GM13976 (cell line): ENCODE measurements at regions not wholly inside any gene's neighbourhood (a gene's known extent, or its start where the extent isn't known, plus 50 kb on each side); places are given as distances from the start of the nearest gene placed in this dataset.
"Not testable (repeated sequence)": the region's sequence is repeated elsewhere in the genome, so short reads cannot be mapped to it uniquely, and the experiment has no call there.

Source experiments
- DNase-seq: peaks from one replicate; pipeline ENCODE4 v3.0.0; 2012; ENCODE audit warnings: low spot score
- in situ Hi-C: fragments of 300-500 bp; cut with MboI; formaldehyde crosslinking; loops from one replicate; pipeline ENCODE4 v1.12.0; 2022; ENCODE audit warnings: low sequenced_read_pairs, mixed read lengths, inconsistent platforms; ENCODE audit not compliant: unreplicated experiment
- TF ChIP-seq, protein P1 (sequence below): IDR thresholded peaks from 2 replicates; pipeline ENCODE4 v1.5.1; 2012; ENCODE audit warnings: borderline replicate concordance, mild to moderate bottlenecking; ENCODE audit not compliant: insufficient read depth; ENCODE audit errors: extremely low read depth, missing control alignments, control extremely low read depth

DNA sequence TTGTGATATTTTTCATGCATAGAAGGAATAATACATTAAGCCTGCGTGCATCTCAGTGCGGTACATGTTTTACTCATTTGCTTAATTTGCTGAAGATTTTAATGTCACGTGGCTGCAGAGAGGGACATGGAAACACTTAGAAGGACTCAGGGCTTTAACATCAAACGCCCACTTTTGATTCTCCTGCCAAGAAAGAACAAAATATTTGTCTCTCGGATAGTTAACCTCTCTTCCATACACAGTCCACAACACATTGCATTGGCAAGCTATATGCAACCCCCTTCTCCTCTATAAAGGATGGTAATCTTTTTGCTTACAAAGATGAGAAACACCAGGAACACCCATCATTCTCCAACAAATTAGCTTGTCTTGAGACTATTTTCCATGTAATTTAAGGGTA, 148.0 kb upstream of the NRP1 start:
- DNase-seq: no peak
- in situ Hi-C loops: no loop called here

DNA sequence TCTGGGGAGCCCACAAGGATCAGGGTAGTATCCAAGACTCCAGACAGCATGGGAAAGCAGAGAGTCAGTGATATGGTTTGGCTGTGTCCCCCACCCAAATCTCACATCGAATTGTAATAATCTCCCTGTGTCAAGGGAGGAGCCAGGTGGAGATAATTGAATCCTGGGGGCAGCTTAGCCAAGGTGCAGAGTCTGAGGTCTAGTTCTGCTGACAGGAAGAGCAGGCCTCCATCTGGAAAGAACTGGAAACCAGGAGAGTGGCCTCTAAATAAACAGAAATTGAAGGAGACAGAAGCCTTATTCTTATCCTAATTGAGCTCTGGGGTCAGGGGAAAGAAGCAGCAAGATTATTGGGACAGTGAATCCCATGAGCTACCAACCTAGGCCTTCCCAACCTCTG, 146.7 kb upstream of the NRP1 start:
- in situ Hi-C loops: no loop called here
- TF ChIP-seq, protein P1, sequence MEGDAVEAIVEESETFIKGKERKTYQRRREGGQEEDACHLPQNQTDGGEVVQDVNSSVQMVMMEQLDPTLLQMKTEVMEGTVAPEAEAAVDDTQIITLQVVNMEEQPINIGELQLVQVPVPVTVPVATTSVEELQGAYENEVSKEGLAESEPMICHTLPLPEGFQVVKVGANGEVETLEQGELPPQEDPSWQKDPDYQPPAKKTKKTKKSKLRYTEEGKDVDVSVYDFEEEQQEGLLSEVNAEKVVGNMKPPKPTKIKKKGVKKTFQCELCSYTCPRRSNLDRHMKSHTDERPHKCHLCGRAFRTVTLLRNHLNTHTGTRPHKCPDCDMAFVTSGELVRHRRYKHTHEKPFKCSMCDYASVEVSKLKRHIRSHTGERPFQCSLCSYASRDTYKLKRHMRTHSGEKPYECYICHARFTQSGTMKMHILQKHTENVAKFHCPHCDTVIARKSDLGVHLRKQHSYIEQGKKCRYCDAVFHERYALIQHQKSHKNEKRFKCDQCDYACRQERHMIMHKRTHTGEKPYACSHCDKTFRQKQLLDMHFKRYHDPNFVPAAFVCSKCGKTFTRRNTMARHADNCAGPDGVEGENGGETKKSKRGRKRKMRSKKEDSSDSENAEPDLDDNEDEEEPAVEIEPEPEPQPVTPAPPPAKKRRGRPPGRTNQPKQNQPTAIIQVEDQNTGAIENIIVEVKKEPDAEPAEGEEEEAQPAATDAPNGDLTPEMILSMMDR: no peak
- no peak for DNase-seq

More for the DNA sequence above, 148.0 kb upstream of the NRP1 start:
- TF ChIP-seq, protein P1: no peak

DNA sequence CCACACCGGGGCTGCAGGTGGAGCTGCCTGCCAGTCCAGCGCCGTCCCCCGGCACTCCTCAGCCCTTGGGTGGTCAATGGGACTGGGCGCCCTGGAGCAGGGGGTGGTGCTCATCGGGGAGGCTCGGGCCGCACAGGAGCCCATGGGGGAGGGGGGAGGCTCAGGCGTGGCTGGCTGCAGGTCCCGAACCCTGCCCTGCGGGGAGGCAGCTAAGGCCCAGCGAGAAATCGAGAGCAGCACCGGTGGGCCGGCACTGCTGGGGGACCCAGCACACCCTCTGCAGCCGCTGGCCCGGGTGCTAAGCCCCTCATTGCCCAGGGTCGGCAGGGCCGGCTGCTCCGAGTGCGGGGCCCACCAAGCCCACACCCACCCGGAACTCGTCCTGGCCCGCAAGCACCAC, 145.9 kb upstream of the NRP1 start:
- DNase-seq, in situ Hi-C loops: not testable (repeated sequence)

DNA sequence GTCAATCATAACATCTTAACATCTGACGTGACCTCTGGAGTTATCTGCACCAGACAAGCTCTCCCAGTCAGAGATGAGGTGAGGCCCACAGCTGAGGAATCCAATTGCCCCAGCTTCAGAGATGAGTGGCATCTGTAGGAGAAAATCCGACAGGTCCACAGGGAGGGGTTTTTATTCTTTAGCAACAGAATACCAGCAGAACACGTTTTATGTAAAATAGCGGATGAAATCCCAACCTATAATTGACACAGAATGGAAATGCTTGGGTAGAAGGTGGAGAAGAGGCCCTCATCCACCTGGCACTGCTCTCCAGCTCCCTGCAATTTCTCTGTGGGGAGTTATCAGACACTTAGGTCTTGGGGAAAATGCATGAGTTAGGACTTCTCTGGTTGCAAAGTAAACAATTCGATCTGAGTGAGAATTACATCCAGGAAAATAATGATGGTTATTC, 144.2 kb upstream of the NRP1 start:
- in situ Hi-C loops: no loop called here
- TF ChIP-seq, protein P1: no peak
- no peak for DNase-seq

DNA sequence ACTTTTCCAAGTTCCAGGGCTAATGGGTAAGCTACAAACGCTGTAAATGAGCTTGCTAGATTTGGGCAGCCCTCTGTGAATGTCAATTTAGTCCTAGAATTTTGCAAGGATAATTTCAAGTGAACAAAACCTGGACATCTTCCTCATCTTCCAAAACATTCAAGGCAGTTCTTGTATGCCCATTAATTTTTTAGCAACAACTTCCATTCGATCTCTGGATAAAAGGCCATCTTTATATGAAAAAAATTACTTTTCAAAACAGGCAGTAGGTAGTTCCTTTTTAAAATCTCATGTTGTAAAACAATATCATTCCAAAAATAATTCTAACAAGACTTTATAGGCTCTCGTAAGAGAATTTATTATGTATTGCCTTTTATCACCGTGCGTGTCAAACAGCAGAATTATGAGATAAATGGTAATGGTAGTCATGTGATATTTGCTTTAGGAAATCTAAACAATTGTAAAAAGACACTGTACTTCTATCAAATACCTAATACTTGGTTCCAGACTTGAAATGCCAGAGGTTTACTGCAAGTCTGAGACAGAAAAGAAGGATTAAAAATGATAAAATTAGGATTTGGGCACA, 143.7 kb upstream of the NRP1 start:
- in situ Hi-C loops: no loop called here
- DNase-seq: no peak
- TF ChIP-seq, protein P1: no peak

DNA sequence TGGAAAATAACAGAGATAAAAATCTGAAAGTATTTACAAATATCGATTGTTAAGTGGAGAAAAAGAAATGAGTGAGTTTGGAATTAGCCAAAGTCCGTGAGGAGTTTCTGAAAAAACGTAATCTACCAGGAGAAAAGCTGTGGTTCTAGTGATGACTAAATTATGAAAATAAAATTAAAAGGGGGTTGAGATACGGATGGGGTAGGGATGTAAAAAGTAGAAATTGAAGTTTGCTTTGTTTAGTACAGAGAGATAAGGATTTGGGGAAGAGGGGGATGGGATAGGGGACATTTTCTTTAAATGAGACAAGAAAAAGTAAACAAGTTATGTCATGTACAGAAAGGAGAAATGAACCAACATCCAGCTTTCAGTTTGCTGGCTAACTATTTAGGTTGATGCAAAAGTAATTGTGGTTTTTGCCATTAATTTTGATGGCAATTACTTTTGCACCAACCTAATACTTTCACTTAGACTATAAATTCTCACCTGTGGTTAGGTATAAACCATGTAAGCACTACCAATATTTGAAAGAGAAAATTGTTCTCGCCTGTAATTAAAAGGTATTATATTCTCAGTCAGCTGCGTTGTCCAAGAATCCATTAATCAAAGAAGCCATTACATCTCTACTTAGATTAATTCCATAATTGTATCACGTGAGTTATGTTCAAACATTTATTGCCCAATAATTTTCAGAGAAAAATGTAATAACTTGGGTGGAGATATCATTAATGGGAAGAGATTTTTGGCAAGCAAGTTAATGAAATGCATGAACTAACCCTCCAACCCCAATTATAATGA, 143.0 kb upstream of the NRP1 start:
- in situ Hi-C loops: no loop called here
- TF ChIP-seq, protein P1: no peak
- DNase-seq: no peak

DNA sequence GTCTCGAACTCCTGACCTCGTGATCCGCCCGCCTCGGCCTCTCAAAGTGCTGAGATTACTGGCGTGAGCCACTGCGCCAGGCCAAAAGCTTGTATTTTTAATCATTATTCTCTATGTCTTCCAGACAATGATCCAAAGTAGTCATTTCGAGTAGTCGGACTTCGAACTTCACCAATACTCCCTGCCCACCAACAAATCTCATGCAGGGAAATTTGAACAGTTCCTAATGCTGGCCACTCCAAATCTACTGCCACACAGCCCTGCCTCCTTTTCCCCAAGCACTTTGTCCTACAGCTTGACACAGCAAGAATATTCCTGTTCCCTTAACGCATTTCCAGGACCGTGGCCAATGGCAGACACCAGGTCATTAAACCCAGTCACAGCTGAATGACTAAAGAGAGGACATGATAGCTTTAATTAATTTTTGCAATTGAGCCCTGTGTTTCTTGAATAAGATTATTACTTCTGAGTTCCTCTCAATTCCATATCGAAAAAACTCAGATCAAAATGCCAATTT, 142.3 kb upstream of the NRP1 start:
- TF ChIP-seq, protein P1: no peak
- in situ Hi-C loops: no loop called here
- no peak for DNase-seq
